Dermis blood vessel endothelial cell (primary cell): ENCODE measurements at regions not wholly inside any gene's neighbourhood (a gene's known extent, or its start where the extent isn't known, plus 50 kb on each side); places are given as distances from the start of the nearest gene placed in this dataset.
"Not testable (repeated sequence)": the region's sequence is repeated elsewhere in the genome, so short reads cannot be mapped to it uniquely, and the experiment has no call there.

Source experiments
- DNase-seq: peaks from one replicate; pipeline ENCODE4 v3.0.0; 2010

- DNase-seq: no peak
Observed at GRCh38 chr1:81738875-81739274, 61.9 kb upstream of the ADGRL2 start.

DNA sequence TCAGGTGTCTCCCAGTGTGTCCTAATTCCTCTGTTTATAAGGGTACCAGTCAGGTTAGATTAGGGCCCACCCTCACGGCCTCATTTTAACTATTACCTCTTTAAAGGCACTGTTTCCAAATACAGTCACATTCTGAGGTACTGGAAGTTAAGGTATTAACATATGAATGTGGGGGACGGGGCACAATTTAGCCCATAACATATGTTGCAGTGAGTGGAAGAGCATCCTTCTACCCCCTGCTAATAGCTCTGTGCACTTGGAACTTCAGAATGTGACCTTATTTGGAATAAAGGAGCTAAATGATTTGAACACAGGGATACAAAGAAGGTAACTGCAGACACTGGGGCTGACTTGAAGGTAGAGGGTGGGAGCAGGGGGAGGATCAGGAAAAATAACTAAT, 67.3 kb upstream of the ADGRL2 start:
- no peak for DNase-seq

GRCh38 chr1:81731989-81732388, 68.7 kb upstream of the ADGRL2 start:
- peak; percentile 81 for DNase-seq

- no peak for DNase-seq
Observed at GRCh38 chr1:81730881-81731280, 69.9 kb upstream of the ADGRL2 start.

DNA sequence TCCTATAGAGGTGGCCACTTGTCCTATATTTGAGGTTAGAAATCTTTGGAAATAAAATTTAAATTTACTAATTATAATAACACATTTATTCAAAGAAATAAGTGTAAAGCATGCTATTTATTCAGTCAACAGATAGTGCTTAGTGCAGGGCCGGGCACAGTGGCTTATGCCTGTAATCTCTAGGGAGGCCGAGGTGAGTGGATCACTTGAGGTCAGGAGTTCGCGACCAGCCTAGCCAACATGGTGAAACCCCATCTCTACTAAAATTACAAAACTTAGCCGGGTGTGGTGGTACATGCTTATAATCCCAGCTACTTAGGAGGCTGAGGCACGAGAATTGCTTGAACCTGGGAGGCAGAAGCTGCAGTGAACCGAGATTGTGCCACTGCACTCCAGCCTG, 70.4 kb upstream of the ADGRL2 start:
- not testable (repeated sequence) for DNase-seq

DNA sequence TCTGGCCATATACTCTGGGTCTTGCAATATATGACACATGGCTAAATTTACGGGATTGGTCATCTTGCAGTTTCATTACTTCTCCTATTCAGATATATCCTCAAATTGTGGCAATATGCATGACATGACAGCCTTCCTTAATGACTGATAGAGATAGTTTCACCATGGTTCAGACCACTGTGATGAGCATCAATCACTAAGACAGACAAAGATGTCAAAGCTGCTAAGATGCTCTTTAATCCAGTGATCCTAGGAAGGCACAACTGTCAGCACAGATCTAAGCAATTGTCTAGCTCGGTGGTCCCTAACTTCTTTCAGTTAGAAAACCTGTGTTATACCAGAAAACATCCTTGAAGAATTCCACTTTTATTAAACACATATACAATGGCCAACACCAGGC, 70.9 kb upstream of the ADGRL2 start:
- DNase-seq: no peak

DNA sequence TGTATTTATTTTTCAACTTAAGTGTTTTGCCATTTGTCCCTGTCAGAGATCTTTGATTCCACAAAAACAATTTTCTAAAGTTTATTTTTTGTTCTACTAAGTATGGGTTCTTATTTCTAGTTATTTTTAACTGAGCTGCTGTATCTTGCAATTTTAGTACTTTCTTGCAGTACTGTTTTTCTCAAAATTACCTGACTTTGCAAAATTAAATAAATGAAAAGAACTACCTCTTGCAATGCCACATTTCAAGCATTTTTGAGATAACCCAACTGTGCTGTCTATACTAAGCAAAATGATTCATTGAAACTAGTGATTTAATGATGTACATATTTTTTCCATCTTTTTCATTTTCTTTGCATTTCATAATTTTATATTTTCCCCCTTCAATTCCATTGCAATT, 71.5 kb upstream of the ADGRL2 start:
- DNase-seq: no peak

DNA sequence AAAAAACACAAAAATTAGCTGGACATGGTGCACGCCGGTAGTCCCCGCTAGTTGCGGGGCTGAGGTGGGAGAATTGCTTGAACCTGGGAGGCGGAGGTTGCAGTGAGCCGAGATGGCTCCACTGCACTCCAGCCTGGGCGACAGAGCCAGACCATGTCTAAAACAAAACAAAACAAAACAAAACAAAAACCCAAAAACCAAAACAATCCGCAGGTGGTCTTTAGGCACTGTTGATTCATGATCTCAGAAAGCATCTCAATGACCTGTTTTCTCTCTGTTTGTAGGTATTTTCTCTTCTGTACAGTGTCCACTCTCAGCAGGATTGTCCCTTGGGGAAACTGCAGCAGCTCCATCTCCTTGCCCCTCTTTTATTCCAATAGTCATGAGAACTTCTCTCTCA, 74.9 kb upstream of the ADGRL2 start:
- DNase-seq: no peak

DNA sequence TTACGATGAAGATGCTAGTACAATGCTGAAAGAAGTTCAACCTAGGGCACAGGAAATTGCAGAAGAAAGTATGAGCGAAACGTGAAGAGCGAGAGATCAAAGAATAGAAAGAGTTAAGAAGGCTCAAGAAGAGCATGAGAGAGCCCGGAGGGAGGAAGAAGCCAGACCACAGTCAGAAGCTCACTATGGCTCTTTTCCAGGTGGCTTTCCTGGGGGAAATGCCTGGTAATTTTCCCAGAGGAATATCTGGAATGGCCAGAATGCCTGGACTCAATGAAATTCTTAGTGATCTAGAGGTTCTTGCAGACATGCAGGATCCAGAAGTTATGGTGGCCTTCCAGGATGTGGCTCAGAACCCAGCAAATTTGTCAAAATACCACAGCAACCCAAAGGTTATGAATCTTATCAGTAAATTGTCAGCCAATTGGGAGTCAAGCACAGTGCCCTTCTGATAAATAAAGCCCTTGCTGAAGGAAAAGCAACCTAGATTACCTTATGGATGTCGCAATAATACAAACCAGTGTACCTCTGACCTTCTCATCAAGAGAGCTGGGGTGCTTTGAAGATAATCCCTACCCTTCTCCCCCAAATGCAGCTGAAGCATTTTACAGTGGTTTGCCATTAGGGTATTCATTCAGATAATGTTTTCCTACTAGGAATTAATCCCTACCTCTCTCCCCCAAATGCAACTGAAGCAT, 78.0 kb upstream of the ADGRL2 start:
- not testable (repeated sequence) for DNase-seq

GRCh38 chr1:81720256-81720655, 80.5 kb upstream of the ADGRL2 start:
- DNase-seq: not testable (repeated sequence)

DNA sequence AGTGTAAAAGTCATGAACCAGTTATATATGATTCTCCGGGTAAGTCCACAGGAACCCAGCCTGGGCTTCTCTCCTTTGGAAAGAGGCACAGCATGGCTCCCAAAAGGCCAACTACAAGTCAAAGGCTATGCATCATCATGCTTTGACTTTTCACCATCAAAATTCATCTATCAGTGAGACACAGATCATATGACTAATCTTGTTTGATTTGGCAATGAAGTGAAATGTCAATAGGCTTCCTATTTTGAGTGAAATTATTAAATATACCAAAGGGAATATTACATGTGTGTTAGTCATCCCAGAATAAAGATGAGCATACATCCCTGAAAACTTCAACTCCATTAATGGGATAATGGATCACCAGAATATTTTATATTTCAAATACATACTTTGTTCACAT, 83.5 kb upstream of the ADGRL2 start:
- DNase-seq: peak; percentile 26

- DNase-seq: no peak
Observed at GRCh38 chr1:81715391-81715790, 85.3 kb upstream of the ADGRL2 start.

DNA sequence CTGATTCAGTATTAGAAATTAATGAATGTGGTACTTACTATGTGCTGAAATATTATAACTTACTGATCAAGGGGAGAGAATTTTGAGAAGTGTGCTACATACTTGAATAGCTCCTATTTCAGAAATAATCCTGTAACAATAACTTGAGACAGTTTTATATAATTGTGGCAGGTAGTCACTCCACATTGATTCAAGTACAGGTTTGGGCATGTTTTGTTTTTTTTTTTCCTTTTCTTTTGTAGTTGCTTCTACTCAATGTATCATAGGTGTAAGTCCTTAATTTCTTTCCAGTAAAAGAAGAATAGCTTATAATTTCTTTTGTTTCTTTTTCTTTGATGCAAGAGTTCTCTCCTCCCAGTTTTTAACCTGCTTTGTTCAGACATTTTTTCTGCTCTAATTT, 86.1 kb upstream of the ADGRL2 start:
- no peak for DNase-seq

DNA sequence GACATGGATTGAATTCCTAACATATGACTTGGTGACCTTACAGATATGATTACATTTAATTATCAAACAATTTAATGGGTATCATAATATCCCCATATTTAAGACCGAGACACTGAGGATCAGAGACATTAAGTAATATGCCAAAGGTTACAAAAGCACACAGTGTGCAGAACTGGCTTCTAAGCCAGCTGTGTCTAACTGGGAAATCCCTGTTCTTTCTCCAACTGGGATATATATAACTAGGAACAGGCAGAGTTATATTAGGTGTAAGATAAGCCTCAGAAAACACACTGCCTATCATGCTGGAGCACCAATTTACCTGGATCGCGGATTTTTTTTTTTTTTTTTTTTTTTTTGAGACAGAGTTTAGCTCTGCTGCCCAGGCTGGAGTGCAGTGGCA, 88.3 kb upstream of the ADGRL2 start:
- DNase-seq: no peak

GRCh38 chr1:81710857-81711256, 89.9 kb upstream of the ADGRL2 start:
- no peak for DNase-seq

GRCh38 chr1:81708250-81708649, 92.5 kb upstream of the ADGRL2 start:
- DNase-seq: peak; percentile 23

GRCh38 chr1:81706650-81707435, 93.9 kb upstream of the ADGRL2 start:
- peak; percentile 73 for DNase-seq

DNA sequence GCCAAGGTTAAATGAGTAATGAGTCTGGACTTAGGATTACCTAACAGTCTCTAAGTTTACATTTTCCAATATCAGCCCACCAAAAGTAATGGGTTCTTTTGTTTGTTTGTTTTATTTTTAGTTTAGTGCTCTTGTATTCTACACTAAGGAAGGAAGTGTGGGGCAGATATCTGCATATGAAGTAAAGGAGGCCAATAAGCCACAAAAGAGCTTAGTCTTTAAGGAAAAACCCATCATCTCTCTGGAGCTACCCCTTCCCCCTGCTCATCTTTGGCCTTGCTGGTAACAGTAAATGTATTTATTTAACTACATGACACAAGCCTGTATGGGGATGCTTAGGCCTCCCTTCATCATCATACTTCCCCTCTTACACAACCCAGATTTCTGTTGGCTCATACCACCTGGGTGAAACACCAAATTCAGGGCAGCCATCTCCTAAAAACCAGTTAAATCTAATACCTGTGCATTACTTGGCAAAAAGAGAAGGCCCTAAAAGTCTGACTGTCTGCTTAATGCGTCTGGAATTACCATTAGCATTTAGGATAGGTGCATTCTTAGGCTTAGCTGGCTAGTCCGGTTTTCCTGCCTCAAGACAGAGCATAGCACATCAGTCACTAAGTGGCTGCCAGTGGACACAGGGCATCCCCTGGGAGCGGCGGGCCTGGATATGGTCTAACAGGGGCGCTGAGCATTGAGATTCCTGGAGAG, 96.8 kb upstream of the ADGRL2 start:
- DNase-seq: no peak

GRCh38 chr1:81703391-81703755, 97.4 kb upstream of the ADGRL2 start:
- peak; percentile 79 for DNase-seq

DNA sequence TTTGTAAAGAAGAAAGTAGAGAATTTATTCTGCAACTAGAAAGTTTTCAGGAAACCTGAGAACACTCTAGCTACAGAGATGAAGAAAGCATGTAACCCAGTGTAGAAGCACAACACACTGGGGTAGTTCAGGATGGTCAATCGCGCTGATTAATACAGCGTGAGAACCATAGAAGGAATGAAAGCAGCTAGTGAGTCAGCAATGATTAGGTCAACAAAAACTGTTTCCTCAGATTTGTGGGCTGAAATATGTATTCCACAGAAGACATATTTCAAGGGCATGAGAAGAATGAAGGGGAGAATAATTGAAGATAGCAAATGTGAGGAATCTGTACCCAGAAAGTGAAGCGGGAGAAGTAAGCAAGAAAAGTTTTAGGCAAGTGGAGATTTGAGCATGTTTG, 97.8 kb upstream of the ADGRL2 start:
- DNase-seq: peak; percentile 93

GRCh38 chr1:81702079-81702715, 98.5 kb upstream of the ADGRL2 start:
- no peak for DNase-seq

DNA sequence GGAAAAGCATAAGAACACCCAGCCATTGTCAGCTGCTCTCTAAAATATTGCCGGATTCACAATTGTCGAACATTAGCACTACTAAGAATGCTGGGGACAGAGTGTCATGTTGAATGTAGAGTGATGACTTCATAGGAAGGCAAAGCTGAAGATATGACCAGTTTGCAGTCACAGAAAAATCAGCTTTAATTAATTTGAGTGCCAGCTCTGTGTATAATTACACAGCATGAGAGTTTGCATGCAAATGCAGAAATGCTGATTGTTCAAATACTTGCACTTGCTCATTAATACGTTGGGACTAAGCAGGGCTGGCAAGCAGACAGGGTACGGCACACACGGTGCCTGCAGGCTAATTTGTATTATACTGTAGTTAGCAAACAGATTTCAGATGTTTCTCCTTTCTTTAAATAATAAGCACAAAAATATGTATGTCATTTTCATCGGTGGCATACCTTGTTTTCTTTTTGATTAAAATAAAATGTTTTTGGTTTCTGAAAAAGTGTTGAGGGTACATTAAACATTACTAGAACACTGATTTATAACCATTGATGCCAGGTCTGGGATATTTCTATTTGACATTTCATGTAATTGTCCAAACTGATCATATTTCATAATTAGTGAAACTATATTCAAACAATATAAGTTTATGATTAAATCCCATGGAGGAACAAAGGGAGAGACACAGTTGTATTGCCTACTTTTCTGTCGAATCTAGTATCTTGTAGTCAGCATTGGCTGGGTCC, 99.8 kb upstream of the ADGRL2 start:
- DNase-seq: no peak

- no peak for DNase-seq
Observed at GRCh38 chr1:81699234-81699633, 101.5 kb upstream of the ADGRL2 start.
